HCT116 (cell line): ENCODE measurements at regions not wholly inside any gene's neighbourhood (a gene's known extent, or its start where the extent isn't known, plus 50 kb on each side); places are given as distances from the start of the nearest gene placed in this dataset.

Experiments used
- ATAC-seq: fragments of 200-7000 bp; cut with Tn5 transposase; 2 replicates; pipeline ENCODE4 v1.9.1; 2020; ENCODE audit warnings: mild to moderate bottlenecking, moderate library complexity
- BruUV-seq: library from RNA; stranded (reverse); fragments of 400-500 nt; replicated peaks from 2 replicates; lab custom pipeline; 2021; lab: Mats Ljungman, UMichigan
- CTCF ChIA-PET: fragments of 300-600 bp; sonication (Branson Sonifier 250); formaldehyde crosslinking; loops from one replicate; lab custom pipeline; 2021; ENCODE audit warnings: antibody characterized with exemption; lab: Charles Lee
- POLR2A ChIA-PET: fragments of 300-600, 350-600 bp; sonication (Branson Sonifier 250); formaldehyde crosslinking; loops from one replicate; lab custom pipeline; 2021; ENCODE audit warnings: antibody characterized with exemption; lab: Charles Lee
- RAD21 ChIA-PET, 2 experiments: fragments of 300-600 bp; sonication (Branson Sonifier 250); formaldehyde crosslinking; loops; one replicate each; lab custom pipeline; 2023; ENCODE audit warnings: low total read pairs in 2 of 2; ENCODE audit not compliant: uncharacterized antibody in 2 of 2, unreplicated experiment in 2 of 2, low non-redundant PET in 1 of 2; lab: Charles Lee
- DNase-seq: peaks from one replicate; pipeline ENCODE4 v3.0.0-alpha.2; 2010; ENCODE audit warnings: low read depth, low spot score
- H2AFZ ChIP-seq: fragments of 200-600 bp; shearing (Covaris generic), sonication (generic); 2 replicates; pipeline ENCODE4 v1.6.1; 2017; ENCODE audit warnings: low read depth, mixed run types, mixed read lengths, antibody characterized with exemption, low read length; ENCODE audit not compliant: poor library complexity, severe bottlenecking
- H3K27ac ChIP-seq: 2 replicates; pipeline ENCODE4 v1.5.1; 2012; ENCODE audit warnings: low read depth, low read length
- H3K27me3 ChIP-seq: fragments of 200-600 bp; sonication (generic); 2 replicates; pipeline ENCODE4 v1.6.1; 2016; ENCODE audit warnings: mixed run types, low read length, mixed read lengths; ENCODE audit not compliant: insufficient read depth
- H3K36me3 ChIP-seq, 2 experiments: fragments of 200-500 bp in 1 of 2; fragments of 200-600 bp in 1 of 2; sonication (Bioruptor generic) in 1 of 2; sonication (generic) in 1 of 2; 2 replicates each; pipeline versions ENCODE4 v1.5.1 to v1.6.1; 2014 to 2016; ENCODE audit warnings: low read length in 2 of 2, inconsistent platforms in 1 of 2, mixed read lengths in 1 of 2, mixed run types in 1 of 2; ENCODE audit not compliant: insufficient read depth in 2 of 2, control insufficient read depth in 1 of 2
- H3K4me1 ChIP-seq, 2 experiments: fragments of 200-600 bp in 1 of 2; sonication (generic) in 1 of 2; 2 replicates each; pipeline versions ENCODE4 v1.5.1 to v1.6.1; 2012 to 2017; ENCODE audit warnings: low read length in 2 of 2, inconsistent platforms in 1 of 2, mild to moderate bottlenecking in 1 of 2, mixed read lengths in 1 of 2, mixed run types in 1 of 2, moderate library complexity in 1 of 2; ENCODE audit not compliant: insufficient read depth in 2 of 2, control insufficient read depth in 1 of 2
- H3K4me2 ChIP-seq: fragments of 200-600 bp; sonication (generic); 2 replicates; pipeline ENCODE4 v1.6.1; 2017; ENCODE audit warnings: mixed run types, low read length, mixed read lengths
- H3K4me3 ChIP-seq, 2 experiments: fragments of 200-600 bp in 1 of 2; sonication (generic) in 1 of 2; replicated peaks in 1 of 2; 2 replicates each; pipeline ENCODE4 v1.5.1; 2011 to 2016; ENCODE audit warnings: low read length in 2 of 2, control low read depth in 1 of 2, low read depth in 1 of 2, mild to moderate bottlenecking in 1 of 2, mixed read lengths in 1 of 2, mixed run types in 1 of 2
- H3K79me2 ChIP-seq: fragments of 200-600 bp; sonication (generic); 2 replicates; pipeline ENCODE4 v1.6.1; 2017; ENCODE audit warnings: mild to moderate bottlenecking, mixed run types, low read length, moderate library complexity, mixed read lengths; ENCODE audit not compliant: insufficient read depth
- H3K9ac ChIP-seq: fragments of 200-600 bp; sonication (generic); 2 replicates; pipeline ENCODE4 v1.6.1; 2016; ENCODE audit warnings: low read length, mixed read lengths
- H3K9me2 ChIP-seq: fragments of 200-600 bp; sonication (generic), shearing (Covaris generic); 2 replicates; pipeline ENCODE4 v1.6.1; 2017; ENCODE audit warnings: mixed run types, mild to moderate bottlenecking, moderate library complexity; ENCODE audit not compliant: insufficient read depth
- H3K9me3 ChIP-seq, 2 experiments: fragments of 200-500 bp in 1 of 2; fragments of 200-600 bp in 1 of 2; sonication (Bioruptor generic) in 1 of 2; sonication (generic) in 1 of 2; 2 replicates each; pipeline ENCODE4 v1.6.1; 2014 to 2017; ENCODE audit warnings: low read length in 2 of 2, mixed read lengths in 2 of 2, inconsistent platforms in 1 of 2, low read depth in 1 of 2, mild to moderate bottlenecking in 1 of 2, mixed run types in 1 of 2, moderate library complexity in 1 of 2; ENCODE audit not compliant: control insufficient read depth in 1 of 2, insufficient read depth in 1 of 2
- H4K20me1 ChIP-seq: fragments of 200-600 bp; sonication (generic), shearing (Covaris generic); 2 replicates; pipeline ENCODE4 v1.6.1; 2017; ENCODE audit warnings: mixed run types, mild to moderate bottlenecking, moderate library complexity; ENCODE audit not compliant: insufficient read depth
- ATF3 ChIP-seq: IDR thresholded peaks from 2 replicates; pipeline ENCODE4 v1.6.1; 2012
- CTCF ChIP-seq, 3 experiments: fragments of 200-600 bp in 1 of 3; sonication (generic) in 1 of 3; IDR thresholded peaks in 2 of 3; conservative IDR thresholded peaks in 1 of 3; 2 replicates each; pipeline ENCODE4 v1.5.1; 2012 to 2017; ENCODE audit warnings: low read depth in 2 of 3, low read length in 2 of 3, antibody characterized with exemption in 1 of 3, borderline replicate concordance in 1 of 3, control low read depth in 1 of 3, mild to moderate bottlenecking in 1 of 3, mixed read lengths in 1 of 3, mixed run types in 1 of 3, moderate library complexity in 1 of 3; ENCODE audit not compliant: insufficient read depth in 1 of 3
- ELF1 ChIP-seq: IDR thresholded peaks from 2 replicates; pipeline ENCODE4 v1.6.1; 2012; ENCODE audit warnings: low read depth, borderline replicate concordance
- FOSL1 ChIP-seq: IDR thresholded peaks from 2 replicates; pipeline ENCODE4 v1.6.1; 2012; ENCODE audit warnings: low read depth
- REST ChIP-seq: IDR thresholded peaks from 2 replicates; pipeline ENCODE4 v1.6.1; 2012; ENCODE audit warnings: low read depth
- intact Hi-C: fragments of 100-400 bp; cut with micrococcal nuclease; formaldehyde crosslinking; loops from 2 replicates; pipeline ENCODE4 v1.10.0; 2022

- intact Hi-C loops, result no loop called here
- no peaks in the 10 kb centered on the region for H3K79me2 ChIP-seq
- H3K9me2 ChIP-seq, result no peaks in the 10 kb centered on the region
- no peak overlapping the region for H3K4me2 ChIP-seq
- no peaks in the 10 kb centered on the region for H3K36me3 ChIP-seq
- ATAC-seq (no peak), DNase-seq (no peak)
- BruUV-seq, result no TSS peak
- H3K9ac ChIP-seq, result no peak overlapping the region
- ChIA-PET RAD21 (no interaction called here), POLR2A (no interaction called here), CTCF (no interaction called here)
- H3K27me3 ChIP-seq, result no peaks in the 10 kb centered on the region
- H2AFZ ChIP-seq, result no peak overlapping the region
- no peaks in the 10 kb centered on the region for H3K4me1 ChIP-seq
- no peak overlapping the region for H3K4me3 ChIP-seq
- no peak for TF ChIP-seq FOSL1
- TF ChIP-seq ATF3, result no peak
- no peak for TF ChIP-seq ELF1
- no peak overlapping the region for H3K27ac ChIP-seq
- no peaks in the 10 kb centered on the region for H4K20me1 ChIP-seq
- no peaks in the 10 kb centered on the region for H3K9me3 ChIP-seq
These were observed 957.5 kb upstream of the TSPY4 start for GRCh38 chrY:8379800-8380199.

- H3K4me1 ChIP-seq, result no peaks in the 10 kb centered on the region
- no peaks in the 10 kb centered on the region for H3K9me2 ChIP-seq
- H3K4me2 ChIP-seq, result no peak overlapping the region
- CTCF ChIA-PET, result no interaction called here
- H3K27me3 ChIP-seq, result no peaks in the 10 kb centered on the region
- no peak overlapping the region for H3K4me3 ChIP-seq
- H3K9ac ChIP-seq, result no peak overlapping the region
- no peak overlapping the region for H3K27ac ChIP-seq
- RAD21 ChIA-PET, result no interaction called here
- no peaks in the 10 kb centered on the region for H3K79me2 ChIP-seq
- POLR2A ChIA-PET, result no interaction called here
- no peaks in the 10 kb centered on the region for H3K36me3 ChIP-seq
- TF ChIP-seq REST (no peak), CTCF (IDR thresholded peaks at IDR 0.05 in 2 of 3, conservative IDR thresholded peaks at IDR 0.05 in 1 of 3; ENCODE audit: borderline replicate concordance in 1 of 3, insufficient read depth in 1 of 3, low read depth in 2 of 3, low read length in 2 of 3) (no peak)
- no peaks in the 10 kb centered on the region for H3K9me3 ChIP-seq
- no TSS peak for BruUV-seq
- intact Hi-C loops, result no loop called here
- ATAC-seq (no peak), DNase-seq (no peak)
- no peaks in the 10 kb centered on the region for H4K20me1 ChIP-seq
- no peak overlapping the region for H2AFZ ChIP-seq
These were observed 955.8 kb upstream of the TSPY4 start for GRCh38 chrY:8381425-8381824.
